ENCODE measurements at regions not wholly inside any gene's neighbourhood (a gene's known extent, or its start where the extent isn't known, plus 50 kb on each side); places are given as distances from the start of the nearest gene placed in this dataset.

- H3K27me3 ChIP-seq = no peaks in the 10 kb centered on the region
- no peak for TF ChIP-seq POLR2A (IDR thresholded peaks at IDR 0.05)
- TF ChIP-seq CTCF (IDR thresholded peaks at IDR 0.05) = peak; percentile 91 to 95 (median 92)
- peak in 1 of 2 donors; percentile 11 for TF ChIP-seq EP300 (IDR thresholded peaks at IDR 0.05)
- H3K36me3 ChIP-seq = no peaks in the 10 kb centered on the region
- no peaks in the 10 kb centered on the region for H3K9me3 ChIP-seq
- H3K4me3 ChIP-seq = no peak overlapping the region
- peak; percentile 59 to 75 for DNase-seq (ENCODE audit: low spot score in 2 of 2)
- peaks cover 0 to 39% (median 4%) of the 10 kb centered on the region in 4 donors for H3K4me1 ChIP-seq
- 33 to 43% methylated on average over 10 to 15 of the region's 16 CpGs for WGBS, 2 donors
- H3K27ac ChIP-seq = no peak overlapping the region
Observed at GRCh38 chr16:85275533-85276249, 163.4 kb upstream of the CIBAR2 start.

GRCh38 chr16:85276258-85276657 is 164.0 kb upstream of the CIBAR2 start:
- H3K27ac ChIP-seq = no peak overlapping the region
- no peak for DNase-seq (ENCODE audit: low spot score in 2 of 2)
- H3K27me3 ChIP-seq = no peaks in the 10 kb centered on the region
- no peaks in the 10 kb centered on the region for H3K9me3 ChIP-seq
- no peak for TF ChIP-seq POLR2A (IDR thresholded peaks at IDR 0.05)
- TF ChIP-seq CTCF (IDR thresholded peaks at IDR 0.05) = no peak
- no peak for TF ChIP-seq EP300 (IDR thresholded peaks at IDR 0.05)
- no peak overlapping the region for H3K4me3 ChIP-seq
- WGBS, 2 donors = 75 to 84% methylated on average over 12 of the region's 12 CpGs
- H3K4me1 ChIP-seq = peaks cover 0 to 34% (median 4%) of the 10 kb centered on the region in 4 donors
- no peaks in the 10 kb centered on the region for H3K36me3 ChIP-seq

GRCh38 chr16:85276721-85277120 is 164.4 kb upstream of the CIBAR2 start:
- TF ChIP-seq CTCF (IDR thresholded peaks at IDR 0.05) = no peak
- no peak for TF ChIP-seq POLR2A (IDR thresholded peaks at IDR 0.05)
- no peak for TF ChIP-seq EP300 (IDR thresholded peaks at IDR 0.05)
- 96% methylated on average over 8 to 9 of the region's 10 CpGs for WGBS, 2 donors

GRCh38 chr16:85278839-85279238 is 166.6 kb upstream of the CIBAR2 start:
- H3K27ac ChIP-seq = no peak overlapping the region
- no peaks in the 10 kb centered on the region for H3K36me3 ChIP-seq
- no peaks in the 10 kb centered on the region for H3K27me3 ChIP-seq
- H3K4me1 ChIP-seq = peaks cover 0 to 36% (median 4%) of the 10 kb centered on the region in 4 donors
- H3K4me3 ChIP-seq = no peak overlapping the region
- 65 to 78% methylated on average over 11 of the region's 11 CpGs for WGBS, 2 donors
- TF ChIP-seq POLR2A (IDR thresholded peaks at IDR 0.05) (no peak), CTCF (IDR thresholded peaks at IDR 0.05) (no peak), EP300 (IDR thresholded peaks at IDR 0.05) (no peak)
- no peaks in the 10 kb centered on the region for H3K9me3 ChIP-seq
- DNase-seq (ENCODE audit: low spot score in 2 of 2) = no peak

More at GRCh38 chr16:85276721-85277120, 164.4 kb upstream of the CIBAR2 start:
- Histone ChIP-seq H3K36me3 (no peaks in the 10 kb centered on the region), H3K27ac (no peak overlapping the region), H3K9me3 (no peaks in the 10 kb centered on the region), H3K4me1 (peaks cover 0 to 34% (median 4%) of the 10 kb centered on the region in 4 donors), H3K27me3 (no peaks in the 10 kb centered on the region), H3K4me3 (no peak overlapping the region)
- DNase-seq (ENCODE audit: low spot score in 2 of 2) = no peak

- 83 to 100% methylated on average over 4 of the region's 4 CpGs for WGBS, 2 donors
- no peaks in the 10 kb centered on the region for H3K9me3 ChIP-seq
- H3K4me1 ChIP-seq = peaks cover 0 to 42% (median 4%) of the 10 kb centered on the region in 4 donors
- H3K27me3 ChIP-seq = no peaks in the 10 kb centered on the region
- H3K4me3 ChIP-seq = no peak overlapping the region
- H3K36me3 ChIP-seq = no peaks in the 10 kb centered on the region
- TF ChIP-seq CTCF (IDR thresholded peaks at IDR 0.05) (no peak), POLR2A (IDR thresholded peaks at IDR 0.05) (no peak), EP300 (IDR thresholded peaks at IDR 0.05) (no peak)
- peak overlapping the region in 1 of 4 donors; percentile 60 for H3K27ac ChIP-seq
- no peak for DNase-seq (ENCODE audit: low spot score in 2 of 2)
Observed at GRCh38 chr16:85279402-85279801, 167.1 kb upstream of the CIBAR2 start.
